ENCODE measurements at regions not wholly inside any gene's neighbourhood (a gene's known extent, or its start where the extent isn't known, plus 50 kb on each side); places are given as distances from the start of the nearest gene placed in this dataset.
A peak's percentile ranks its signal among the peaks of the same experiment; 100 is the strongest.

DNA sequence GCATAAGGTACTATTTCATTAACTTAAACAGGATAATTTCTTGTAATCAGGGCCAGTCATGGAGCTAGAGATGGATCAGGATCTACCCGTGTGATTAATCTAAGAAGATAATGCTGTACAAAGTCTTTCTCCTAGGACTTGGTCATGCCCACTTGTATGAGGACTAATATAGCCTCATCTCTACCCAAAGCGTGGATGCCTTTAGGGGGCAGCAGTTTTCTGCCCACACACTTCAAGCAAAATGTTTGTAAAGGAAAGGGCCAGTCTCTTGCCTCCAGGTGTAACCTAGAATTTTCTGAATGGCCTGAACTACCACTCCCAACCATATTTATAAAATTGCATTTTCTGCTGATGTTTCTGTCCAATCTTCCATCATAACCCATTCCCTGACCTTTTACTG, 764.0 kb upstream of the IGFBP3 start:
- no peaks in the 10 kb centered on the region for H3K27me3 Mint-ChIP-seq (ENCODE audit: low read depth)
- CTCF ChIA-PET, result no interaction called here
- no peak overlapping the region for H3K27ac Mint-ChIP-seq
- peak; percentile 68 for ATAC-seq
- no peaks in the 10 kb centered on the region for H3K36me3 Mint-ChIP-seq
- no peak for DNase-seq (ENCODE audit: low spot score)
- H3K4me3 Mint-ChIP-seq, result no peak overlapping the region
- H3K9me3 Mint-ChIP-seq, result peaks cover 13% of the 10 kb centered on the region
- POLR2A ChIA-PET, result interaction anchor here (0.6 kb wide), 1 partner anchor 539 kb away, joined by 3 read pairs; no protein-coding TSS in a partner anchor
- TF ChIP-seq ATF1 (CRISPR knock-in tag; IDR thresholded peaks at IDR 0.05) (no peak), OVOL2 (CRISPR knock-in tag; IDR thresholded peaks at IDR 0.05; ENCODE audit: borderline replicate concordance) (no peak), ZNF219 (CRISPR knock-in tag; IDR thresholded peaks at IDR 0.05; ENCODE audit: borderline replicate concordance) (no peak), NR3C1 (CRISPR knock-in tag; conservative IDR thresholded peaks at IDR 0.05; ENCODE audit: low read depth) (no peak)
- TF ChIP-seq, protein P1, sequence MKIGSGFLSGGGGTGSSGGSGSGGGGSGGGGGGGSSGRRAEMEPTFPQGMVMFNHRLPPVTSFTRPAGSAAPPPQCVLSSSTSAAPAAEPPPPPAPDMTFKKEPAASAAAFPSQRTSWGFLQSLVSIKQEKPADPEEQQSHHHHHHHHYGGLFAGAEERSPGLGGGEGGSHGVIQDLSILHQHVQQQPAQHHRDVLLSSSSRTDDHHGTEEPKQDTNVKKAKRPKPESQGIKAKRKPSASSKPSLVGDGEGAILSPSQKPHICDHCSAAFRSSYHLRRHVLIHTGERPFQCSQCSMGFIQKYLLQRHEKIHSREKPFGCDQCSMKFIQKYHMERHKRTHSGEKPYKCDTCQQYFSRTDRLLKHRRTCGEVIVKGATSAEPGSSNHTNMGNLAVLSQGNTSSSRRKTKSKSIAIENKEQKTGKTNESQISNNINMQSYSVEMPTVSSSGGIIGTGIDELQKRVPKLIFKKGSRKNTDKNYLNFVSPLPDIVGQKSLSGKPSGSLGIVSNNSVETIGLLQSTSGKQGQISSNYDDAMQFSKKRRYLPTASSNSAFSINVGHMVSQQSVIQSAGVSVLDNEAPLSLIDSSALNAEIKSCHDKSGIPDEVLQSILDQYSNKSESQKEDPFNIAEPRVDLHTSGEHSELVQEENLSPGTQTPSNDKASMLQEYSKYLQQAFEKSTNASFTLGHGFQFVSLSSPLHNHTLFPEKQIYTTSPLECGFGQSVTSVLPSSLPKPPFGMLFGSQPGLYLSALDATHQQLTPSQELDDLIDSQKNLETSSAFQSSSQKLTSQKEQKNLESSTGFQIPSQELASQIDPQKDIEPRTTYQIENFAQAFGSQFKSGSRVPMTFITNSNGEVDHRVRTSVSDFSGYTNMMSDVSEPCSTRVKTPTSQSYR (CRISPR knock-in tag; IDR thresholded peaks at IDR 0.05), result no peak
- TF ChIP-seq, protein P2, sequence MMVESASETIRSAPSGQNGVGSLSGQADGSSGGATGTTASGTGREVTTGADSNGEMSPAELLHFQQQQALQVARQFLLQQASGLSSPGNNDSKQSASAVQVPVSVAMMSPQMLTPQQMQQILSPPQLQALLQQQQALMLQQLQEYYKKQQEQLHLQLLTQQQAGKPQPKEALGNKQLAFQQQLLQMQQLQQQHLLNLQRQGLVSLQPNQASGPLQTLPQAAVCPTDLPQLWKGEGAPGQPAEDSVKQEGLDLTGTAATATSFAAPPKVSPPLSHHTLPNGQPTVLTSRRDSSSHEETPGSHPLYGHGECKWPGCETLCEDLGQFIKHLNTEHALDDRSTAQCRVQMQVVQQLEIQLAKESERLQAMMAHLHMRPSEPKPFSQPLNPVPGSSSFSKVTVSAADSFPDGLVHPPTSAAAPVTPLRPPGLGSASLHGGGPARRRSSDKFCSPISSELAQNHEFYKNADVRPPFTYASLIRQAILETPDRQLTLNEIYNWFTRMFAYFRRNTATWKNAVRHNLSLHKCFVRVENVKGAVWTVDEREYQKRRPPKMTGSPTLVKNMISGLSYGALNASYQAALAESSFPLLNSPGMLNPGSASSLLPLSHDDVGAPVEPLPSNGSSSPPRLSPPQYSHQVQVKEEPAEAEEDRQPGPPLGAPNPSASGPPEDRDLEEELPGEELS (CRISPR knock-in tag; IDR thresholded peaks at IDR 0.05), result no peak
- TF ChIP-seq, protein P3, sequence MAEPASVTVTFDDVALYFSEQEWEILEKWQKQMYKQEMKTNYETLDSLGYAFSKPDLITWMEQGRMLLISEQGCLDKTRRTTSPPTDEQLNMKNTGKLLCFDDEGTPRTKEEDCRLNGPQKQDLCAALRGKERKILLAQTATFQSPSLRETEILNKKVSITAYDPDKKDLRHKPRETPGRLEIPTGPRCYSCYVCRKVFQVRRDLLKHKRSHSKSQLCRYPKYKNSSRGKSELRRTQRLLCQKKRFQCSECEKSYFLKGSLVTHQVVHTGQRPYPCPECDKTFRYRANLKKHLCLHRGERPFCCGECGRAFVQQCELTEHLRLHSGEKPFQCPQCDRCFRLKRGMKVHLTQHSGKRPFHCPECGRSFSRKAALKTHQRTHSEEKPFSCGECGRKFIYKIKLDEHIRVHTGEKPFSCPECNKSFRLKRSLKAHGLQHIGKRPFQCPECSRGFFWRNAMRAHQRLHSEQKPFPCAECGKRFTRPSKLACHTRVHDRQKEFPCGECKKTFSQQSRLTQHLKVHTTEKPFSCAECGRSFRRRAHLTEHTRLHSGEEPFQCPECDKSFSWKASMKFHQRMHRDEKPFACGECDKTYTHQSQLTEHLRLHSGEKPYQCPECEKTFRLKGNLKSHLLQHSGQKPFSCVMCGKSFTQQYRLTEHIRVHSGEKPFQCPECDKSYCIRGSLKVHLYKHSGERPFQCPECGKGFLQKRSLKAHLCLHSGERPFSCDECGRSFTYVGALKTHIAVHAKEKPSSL (CRISPR knock-in tag; conservative IDR thresholded peaks at IDR 0.05), result no peak
- TF ChIP-seq, protein P4, sequence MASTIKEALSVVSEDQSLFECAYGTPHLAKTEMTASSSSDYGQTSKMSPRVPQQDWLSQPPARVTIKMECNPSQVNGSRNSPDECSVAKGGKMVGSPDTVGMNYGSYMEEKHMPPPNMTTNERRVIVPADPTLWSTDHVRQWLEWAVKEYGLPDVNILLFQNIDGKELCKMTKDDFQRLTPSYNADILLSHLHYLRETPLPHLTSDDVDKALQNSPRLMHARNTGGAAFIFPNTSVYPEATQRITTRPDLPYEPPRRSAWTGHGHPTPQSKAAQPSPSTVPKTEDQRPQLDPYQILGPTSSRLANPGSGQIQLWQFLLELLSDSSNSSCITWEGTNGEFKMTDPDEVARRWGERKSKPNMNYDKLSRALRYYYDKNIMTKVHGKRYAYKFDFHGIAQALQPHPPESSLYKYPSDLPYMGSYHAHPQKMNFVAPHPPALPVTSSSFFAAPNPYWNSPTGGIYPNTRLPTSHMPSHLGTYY (CRISPR knock-in tag; IDR thresholded peaks at IDR 0.05), result no peak
- no peaks in the 10 kb centered on the region for H3K4me1 Mint-ChIP-seq

DNA sequence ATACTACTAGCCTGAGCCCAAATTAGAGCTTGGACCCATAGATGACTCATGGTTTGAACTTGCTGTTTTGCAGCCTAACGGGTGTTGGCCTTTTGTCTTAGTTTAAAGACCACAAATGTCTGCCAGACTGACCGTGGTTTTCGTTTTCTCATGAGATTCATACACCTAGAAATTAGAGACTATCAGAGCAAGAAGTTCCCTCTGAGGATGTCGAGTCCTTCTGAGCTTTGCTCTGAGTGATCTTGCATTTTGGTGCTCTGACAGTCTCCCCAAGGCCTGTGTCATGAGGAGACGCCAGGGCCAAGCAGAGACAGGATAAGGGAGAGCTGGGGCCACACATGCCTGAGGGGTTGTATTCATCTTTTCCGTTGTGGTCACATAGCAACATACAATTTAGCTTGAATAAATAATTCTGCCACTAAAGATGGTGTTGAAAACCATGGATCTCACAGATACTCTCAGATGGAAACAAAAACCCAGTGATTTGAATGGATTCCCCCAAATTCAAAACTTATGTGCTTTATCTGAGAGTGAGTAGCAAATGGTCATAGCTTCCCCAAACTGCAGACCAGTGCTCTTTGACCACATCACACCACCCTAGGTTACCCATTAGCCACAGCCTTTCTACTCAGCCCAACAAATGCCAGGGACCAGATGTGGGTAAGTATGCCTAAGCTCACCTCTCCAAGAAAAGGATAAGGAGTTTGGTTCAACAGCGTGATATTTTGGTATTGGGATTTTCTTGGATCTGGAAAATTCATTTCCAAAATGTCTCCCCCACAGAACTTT, 762.0 kb upstream of the IGFBP3 start:
- Mint-ChIP-seq H3K4me1 (no peaks in the 10 kb centered on the region), H3K9me3 (peaks cover 8% of the 10 kb centered on the region), H3K4me3 (no peak overlapping the region), H3K36me3 (no peaks in the 10 kb centered on the region), H3K27ac (no peak overlapping the region), H3K27me3 (ENCODE audit: low read depth) (no peaks in the 10 kb centered on the region)
- ChIA-PET POLR2A (no interaction called here), CTCF (no interaction called here)
- no peak for ATAC-seq
- DNase-seq (ENCODE audit: low spot score), result no peak
- TF ChIP-seq TEAD1 (CRISPR knock-in tag; IDR thresholded peaks at IDR 0.05), result no peak
- TF ChIP-seq, protein P5, sequence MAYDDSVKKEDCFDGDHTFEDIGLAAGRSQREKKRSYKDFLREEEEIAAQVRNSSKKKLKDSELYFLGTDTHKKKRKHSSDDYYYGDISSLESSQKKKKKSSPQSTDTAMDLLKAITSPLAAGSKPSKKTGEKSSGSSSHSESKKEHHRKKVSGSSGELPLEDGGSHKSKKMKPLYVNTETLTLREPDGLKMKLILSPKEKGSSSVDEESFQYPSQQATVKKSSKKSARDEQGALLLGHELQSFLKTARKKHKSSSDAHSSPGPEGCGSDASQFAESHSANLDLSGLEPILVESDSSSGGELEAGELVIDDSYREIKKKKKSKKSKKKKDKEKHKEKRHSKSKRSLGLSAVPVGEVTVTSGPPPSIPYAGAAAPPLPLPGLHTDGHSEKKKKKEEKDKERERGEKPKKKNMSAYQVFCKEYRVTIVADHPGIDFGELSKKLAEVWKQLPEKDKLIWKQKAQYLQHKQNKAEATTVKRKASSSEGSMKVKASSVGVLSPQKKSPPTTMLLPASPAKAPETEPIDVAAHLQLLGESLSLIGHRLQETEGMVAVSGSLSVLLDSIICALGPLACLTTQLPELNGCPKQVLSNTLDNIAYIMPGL (CRISPR knock-in tag; IDR thresholded peaks at IDR 0.05), result no peak
- TF ChIP-seq NFE2L1 (CRISPR knock-in tag; IDR thresholded peaks at IDR 0.05), result no peak
- TF ChIP-seq PRRX2 (CRISPR knock-in tag; IDR thresholded peaks at IDR 0.05), result no peak
- TF ChIP-seq NFATC4 (CRISPR knock-in tag; IDR thresholded peaks at IDR 0.05), result no peak
- TF ChIP-seq ZNF317 (CRISPR knock-in tag; IDR thresholded peaks at IDR 0.05; ENCODE audit: borderline replicate concordance, low read depth), result no peak
- TF ChIP-seq, protein P1 (CRISPR knock-in tag; IDR thresholded peaks at IDR 0.05), result no peak
- TF ChIP-seq JAZF1 (CRISPR knock-in tag; IDR thresholded peaks at IDR 0.05), result no peak
- no peak for TF ChIP-seq ZNF416 (CRISPR knock-in tag; IDR thresholded peaks at IDR 0.05)
- TF ChIP-seq, protein P6, sequence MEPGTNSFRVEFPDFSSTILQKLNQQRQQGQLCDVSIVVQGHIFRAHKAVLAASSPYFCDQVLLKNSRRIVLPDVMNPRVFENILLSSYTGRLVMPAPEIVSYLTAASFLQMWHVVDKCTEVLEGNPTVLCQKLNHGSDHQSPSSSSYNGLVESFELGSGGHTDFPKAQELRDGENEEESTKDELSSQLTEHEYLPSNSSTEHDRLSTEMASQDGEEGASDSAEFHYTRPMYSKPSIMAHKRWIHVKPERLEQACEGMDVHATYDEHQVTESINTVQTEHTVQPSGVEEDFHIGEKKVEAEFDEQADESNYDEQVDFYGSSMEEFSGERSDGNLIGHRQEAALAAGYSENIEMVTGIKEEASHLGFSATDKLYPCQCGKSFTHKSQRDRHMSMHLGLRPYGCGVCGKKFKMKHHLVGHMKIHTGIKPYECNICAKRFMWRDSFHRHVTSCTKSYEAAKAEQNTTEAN (CRISPR knock-in tag; IDR thresholded peaks at IDR 0.05), result no peak
- TF ChIP-seq SP1 (CRISPR knock-in tag; conservative IDR thresholded peaks at IDR 0.05), result no peak
- TF ChIP-seq, protein P7, sequence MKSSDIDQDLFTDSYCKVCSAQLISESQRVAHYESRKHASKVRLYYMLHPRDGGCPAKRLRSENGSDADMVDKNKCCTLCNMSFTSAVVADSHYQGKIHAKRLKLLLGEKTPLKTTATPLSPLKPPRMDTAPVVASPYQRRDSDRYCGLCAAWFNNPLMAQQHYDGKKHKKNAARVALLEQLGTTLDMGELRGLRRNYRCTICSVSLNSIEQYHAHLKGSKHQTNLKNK (CRISPR knock-in tag; IDR thresholded peaks at IDR 0.05), result no peak
- no peak for TF ChIP-seq RORB (CRISPR knock-in tag; IDR thresholded peaks at IDR 0.05)
